Osteoblast (primary cell): ENCODE measurements at regions not wholly inside any gene's neighbourhood (a gene's known extent, or its start where the extent isn't known, plus 50 kb on each side); places are given as distances from the start of the nearest gene placed in this dataset.

Source experiments
- DNase-seq: peaks from one replicate; pipeline ENCODE4 v3.0.0; 2011; ENCODE audit warnings: low spot score, mixed read lengths; ENCODE audit not compliant: insufficient read length; ENCODE audit errors: missing footprints
- H2AFZ ChIP-seq: 2 replicates; pipeline ENCODE4 v1.6.0; 2011; ENCODE audit warnings: mild to moderate bottlenecking, low read length
- H3K27ac ChIP-seq: 2 replicates; pipeline ENCODE4 v1.5.1; 2011; ENCODE audit warnings: mild to moderate bottlenecking, low read depth, low read length, moderate library complexity
- H3K27me3 ChIP-seq: 2 replicates; pipeline ENCODE4 v1.6.0; 2012; ENCODE audit warnings: mild to moderate bottlenecking, control low read depth, inconsistent platforms, low read length, moderate library complexity; ENCODE audit not compliant: insufficient read depth
- H3K36me3 ChIP-seq: 2 replicates; pipeline ENCODE4 v1.5.1; 2011; ENCODE audit warnings: mild to moderate bottlenecking, low read length, control low read depth, moderate library complexity; ENCODE audit not compliant: insufficient read depth
- H3K4me1 ChIP-seq: 2 replicates; pipeline ENCODE4 v1.5.1; 2011; ENCODE audit warnings: mild to moderate bottlenecking, low read length, control low read depth, moderate library complexity; ENCODE audit not compliant: insufficient read depth
- H3K4me2 ChIP-seq: 2 replicates; pipeline ENCODE4 v1.6.0; 2011; ENCODE audit warnings: mild to moderate bottlenecking, low read length; ENCODE audit not compliant: insufficient read depth
- H3K4me3 ChIP-seq: fragments of 200-600 bp; sonication (generic); 3 replicates; pipeline ENCODE4 v1.5.1; 2012; ENCODE audit warnings: mild to moderate bottlenecking, low read length, inconsistent platforms; ENCODE audit not compliant: insufficient read depth
- H3K79me2 ChIP-seq: 2 replicates; pipeline ENCODE4 v1.6.0; 2012; ENCODE audit warnings: mild to moderate bottlenecking, low read length, control low read depth, inconsistent platforms; ENCODE audit not compliant: insufficient read depth
- H3K9me3 ChIP-seq: 2 replicates; pipeline ENCODE4 v1.5.1; 2011; ENCODE audit warnings: low read depth, low read length, control low read depth
- H4K20me1 ChIP-seq: 2 replicates; pipeline ENCODE4 v1.6.0; 2012; ENCODE audit warnings: mild to moderate bottlenecking, low read length, control low read depth; ENCODE audit not compliant: insufficient read depth
- CTCF ChIP-seq: IDR thresholded peaks from 2 replicates; pipeline ENCODE4 v1.5.1; 2011; ENCODE audit warnings: mild to moderate bottlenecking, low read depth, low read length, moderate library complexity; ENCODE audit errors: extremely low read depth

DNA sequence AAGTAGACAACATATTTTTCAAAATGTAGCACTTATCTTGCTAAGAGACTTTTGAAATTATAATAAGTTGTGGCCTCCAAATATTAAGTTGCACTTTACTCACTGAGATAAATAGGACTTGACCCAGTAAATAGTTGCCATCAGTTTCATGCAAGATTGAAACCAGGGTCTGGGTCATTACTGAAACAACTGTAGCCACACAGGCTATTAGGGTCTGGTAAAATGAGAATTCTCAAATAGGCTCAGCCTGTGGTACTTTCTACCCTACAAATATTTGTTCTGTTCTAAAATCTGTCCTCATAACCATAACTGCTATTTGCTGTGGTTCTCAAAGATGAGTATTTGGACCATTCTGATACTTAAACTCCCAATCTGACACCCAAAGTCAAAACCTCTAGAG, 115.4 kb upstream of the STK17B start:
- TF ChIP-seq CTCF, result no peak
- Histone ChIP-seq H4K20me1 (no peaks in the 10 kb centered on the region), H3K27me3 (no peaks in the 10 kb centered on the region), H3K4me3 (no peak overlapping the region), H2AFZ (no peak overlapping the region), H3K4me2 (no peak overlapping the region), H3K27ac (no peak overlapping the region), H3K9me3 (no peaks in the 10 kb centered on the region), H3K79me2 (no peaks in the 10 kb centered on the region), H3K36me3 (no peaks in the 10 kb centered on the region), H3K4me1 (peaks cover 20% of the 10 kb centered on the region)
- no peak for DNase-seq

GRCh38 chr2:196287523-196287922, 116.1 kb upstream of the STK17B start:
- no peaks in the 10 kb centered on the region for H3K79me2 ChIP-seq
- no peaks in the 10 kb centered on the region for H3K9me3 ChIP-seq
- H3K27ac ChIP-seq, result no peak overlapping the region
- H3K27me3 ChIP-seq, result no peaks in the 10 kb centered on the region
- no peak overlapping the region for H3K4me3 ChIP-seq
- no peak overlapping the region for H2AFZ ChIP-seq
- H3K4me2 ChIP-seq, result no peak overlapping the region
- H3K36me3 ChIP-seq, result no peaks in the 10 kb centered on the region
- DNase-seq, result no peak
- peaks cover 26% of the 10 kb centered on the region for H3K4me1 ChIP-seq
- no peak for TF ChIP-seq CTCF
- H4K20me1 ChIP-seq, result no peaks in the 10 kb centered on the region

- H3K4me3 ChIP-seq, result no peak overlapping the region
- TF ChIP-seq CTCF, result no peak
- H3K36me3 ChIP-seq, result no peaks in the 10 kb centered on the region
- DNase-seq, result no peak
- H2AFZ ChIP-seq, result no peak overlapping the region
- no peaks in the 10 kb centered on the region for H3K79me2 ChIP-seq
- peaks cover 30% of the 10 kb centered on the region for H3K4me1 ChIP-seq
- H3K9me3 ChIP-seq, result no peaks in the 10 kb centered on the region
- no peaks in the 10 kb centered on the region for H4K20me1 ChIP-seq
- no peak overlapping the region for H3K4me2 ChIP-seq
- H3K27me3 ChIP-seq, result no peaks in the 10 kb centered on the region
- H3K27ac ChIP-seq, result no peak overlapping the region
Measured at GRCh38 chr2:196288006-196288538, 116.7 kb upstream of the STK17B start.

- H3K4me1 ChIP-seq, result peaks cover 33% of the 10 kb centered on the region
- H3K27me3 ChIP-seq, result no peaks in the 10 kb centered on the region
- no peaks in the 10 kb centered on the region for H3K79me2 ChIP-seq
Measured at GRCh38 chr2:196289000-196289399, 117.6 kb upstream of the STK17B start.

More at GRCh38 chr2:196289000-196289399, 117.6 kb upstream of the STK17B start:
- H3K27ac ChIP-seq, result no peak overlapping the region
- DNase-seq, result no peak
- H3K4me2 ChIP-seq, result no peak overlapping the region
- no peak overlapping the region for H3K4me3 ChIP-seq
- H3K9me3 ChIP-seq, result no peaks in the 10 kb centered on the region
- no peaks in the 10 kb centered on the region for H3K36me3 ChIP-seq
- no peak for TF ChIP-seq CTCF
- no peak overlapping the region for H2AFZ ChIP-seq
- H4K20me1 ChIP-seq, result no peaks in the 10 kb centered on the region
